ENCODE measurements at regions not wholly inside any gene's neighbourhood (a gene's known extent, or its start where the extent isn't known, plus 50 kb on each side); places are given as distances from the start of the nearest gene placed in this dataset.
A peak's percentile ranks its signal among the peaks of the same experiment; 100 is the strongest.

- Histone ChIP-seq H3K36me3 (no peaks in the 10 kb centered on the region), H3K27me3 (no peaks in the 10 kb centered on the region), H3K4me1 (ENCODE audit: low read depth) (no peaks in the 10 kb centered on the region), H3K4me3 (no peak overlapping the region), H3K27ac (no peak overlapping the region), H3K9me3 (ENCODE audit: low read depth) (no peaks in the 10 kb centered on the region)
- TF ChIP-seq CTCF (IDR thresholded peaks at IDR 0.05; ENCODE audit: low read depth, low read length), result no peak
- DNase-seq (ENCODE audit: low read depth in 1 of 2, low spot score in 1 of 2), result no peak
Measured at GRCh38 chr2:12110481-12110880, 364.0 kb downstream of the LPIN1 start.

- no peaks in the 10 kb centered on the region for H3K36me3 ChIP-seq
- TF ChIP-seq CTCF (IDR thresholded peaks at IDR 0.05; ENCODE audit: low read depth, low read length), result no peak
- no peak for DNase-seq (ENCODE audit: low read depth in 1 of 2, low spot score in 1 of 2)
- no peaks in the 10 kb centered on the region for H3K4me1 ChIP-seq (ENCODE audit: low read depth)
- no peaks in the 10 kb centered on the region for H3K27me3 ChIP-seq
- H3K4me3 ChIP-seq, result no peak overlapping the region
- H3K27ac ChIP-seq, result no peak overlapping the region
- H3K9me3 ChIP-seq (ENCODE audit: low read depth), result no peaks in the 10 kb centered on the region
Measured at GRCh38 chr2:12113412-12113811, 367.0 kb downstream of the LPIN1 start.

GRCh38 chr2:12114816-12115215 is 368.4 kb downstream of the LPIN1 start:
- TF ChIP-seq CTCF (IDR thresholded peaks at IDR 0.05; ENCODE audit: low read depth, low read length), result no peak
- no peaks in the 10 kb centered on the region for H3K9me3 ChIP-seq (ENCODE audit: low read depth)
- H3K27me3 ChIP-seq, result no peaks in the 10 kb centered on the region
- no peaks in the 10 kb centered on the region for H3K4me1 ChIP-seq (ENCODE audit: low read depth)
- DNase-seq (ENCODE audit: low read depth in 1 of 2, low spot score in 1 of 2), result no peak
- no peak overlapping the region for H3K27ac ChIP-seq
- H3K36me3 ChIP-seq, result no peaks in the 10 kb centered on the region
- H3K4me3 ChIP-seq, result no peak overlapping the region

GRCh38 chr2:12116228-12116750 is 369.9 kb downstream of the LPIN1 start:
- Histone ChIP-seq H3K27me3 (no peaks in the 10 kb centered on the region), H3K9me3 (ENCODE audit: low read depth) (no peaks in the 10 kb centered on the region), H3K4me1 (ENCODE audit: low read depth) (no peaks in the 10 kb centered on the region), H3K4me3 (no peak overlapping the region), H3K36me3 (no peaks in the 10 kb centered on the region), H3K27ac (no peak overlapping the region)
- no peak for TF ChIP-seq CTCF (IDR thresholded peaks at IDR 0.05; ENCODE audit: low read depth, low read length)
- no peak for DNase-seq (ENCODE audit: low read depth in 1 of 2, low spot score in 1 of 2)

GRCh38 chr2:12119841-12120240 is 373.4 kb downstream of the LPIN1 start:
- H3K9me3 ChIP-seq (ENCODE audit: low read depth), result no peaks in the 10 kb centered on the region
- H3K4me3 ChIP-seq, result no peak overlapping the region
- no peak overlapping the region for H3K27ac ChIP-seq
- no peak for TF ChIP-seq CTCF (IDR thresholded peaks at IDR 0.05; ENCODE audit: low read depth, low read length)
- H3K36me3 ChIP-seq, result no peaks in the 10 kb centered on the region
- H3K4me1 ChIP-seq (ENCODE audit: low read depth), result no peaks in the 10 kb centered on the region
- DNase-seq (ENCODE audit: low read depth in 1 of 2, low spot score in 1 of 2), result peak in 1 of 2 donors; percentile 26
- no peaks in the 10 kb centered on the region for H3K27me3 ChIP-seq

All from cardiac muscle cell (in vitro differentiated cells and primary cell).